ENCODE measurements at regions not wholly inside any gene's neighbourhood (a gene's known extent, or its start where the extent isn't known, plus 50 kb on each side); places are given as distances from the start of the nearest gene placed in this dataset.

DNA sequence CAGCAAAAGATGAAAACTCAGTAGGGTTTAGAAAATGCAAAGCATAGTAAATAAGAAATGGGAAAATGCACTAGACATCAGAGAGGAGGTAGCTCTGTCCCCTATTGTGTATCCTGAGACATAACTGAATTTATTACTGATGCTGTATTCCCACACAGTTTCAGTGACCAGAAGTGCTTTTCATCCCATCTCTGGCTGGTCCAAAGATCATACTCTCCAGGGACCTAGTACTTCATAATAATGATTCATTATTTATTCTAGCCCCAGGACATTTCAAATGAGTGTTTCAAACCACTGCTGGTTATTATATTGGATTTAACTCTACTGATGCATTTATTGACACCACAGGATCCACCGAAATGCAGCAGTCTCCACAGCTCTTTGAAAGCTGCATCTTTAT is 163.3 kb downstream of the PAWR start:
- TF ChIP-seq, protein P1, sequence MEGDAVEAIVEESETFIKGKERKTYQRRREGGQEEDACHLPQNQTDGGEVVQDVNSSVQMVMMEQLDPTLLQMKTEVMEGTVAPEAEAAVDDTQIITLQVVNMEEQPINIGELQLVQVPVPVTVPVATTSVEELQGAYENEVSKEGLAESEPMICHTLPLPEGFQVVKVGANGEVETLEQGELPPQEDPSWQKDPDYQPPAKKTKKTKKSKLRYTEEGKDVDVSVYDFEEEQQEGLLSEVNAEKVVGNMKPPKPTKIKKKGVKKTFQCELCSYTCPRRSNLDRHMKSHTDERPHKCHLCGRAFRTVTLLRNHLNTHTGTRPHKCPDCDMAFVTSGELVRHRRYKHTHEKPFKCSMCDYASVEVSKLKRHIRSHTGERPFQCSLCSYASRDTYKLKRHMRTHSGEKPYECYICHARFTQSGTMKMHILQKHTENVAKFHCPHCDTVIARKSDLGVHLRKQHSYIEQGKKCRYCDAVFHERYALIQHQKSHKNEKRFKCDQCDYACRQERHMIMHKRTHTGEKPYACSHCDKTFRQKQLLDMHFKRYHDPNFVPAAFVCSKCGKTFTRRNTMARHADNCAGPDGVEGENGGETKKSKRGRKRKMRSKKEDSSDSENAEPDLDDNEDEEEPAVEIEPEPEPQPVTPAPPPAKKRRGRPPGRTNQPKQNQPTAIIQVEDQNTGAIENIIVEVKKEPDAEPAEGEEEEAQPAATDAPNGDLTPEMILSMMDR (IDR thresholded peaks at IDR 0.05): no peak
- TF ChIP-seq POLR2A (IDR thresholded peaks at IDR 0.05): no peak

Data from uterus (tissue), 2 donors.